IMR-90 (cell line): ENCODE measurements at regions not wholly inside any gene's neighbourhood (a gene's known extent, or its start where the extent isn't known, plus 50 kb on each side); places are given as distances from the start of the nearest gene placed in this dataset.

ENCODE experiments used
- ATAC-seq: fragments of 200-7000 bp; cut with Tn5 transposase; 2 replicates; pipeline ENCODE4 v1.9.1; 2020; ENCODE audit warnings: low read depth, mild to moderate bottlenecking, moderate library complexity
- BruUV-seq: library from RNA; stranded (reverse); fragments of 400-500 nt; replicated peaks from 2 replicates; lab custom pipeline; 2021; lab: Mats Ljungman, UMichigan
- CTCF ChIA-PET: fragments of 300-600 bp; formaldehyde crosslinking; extraction: SDS; loops from one replicate; lab custom pipeline; 2021; ENCODE audit warnings: antibody characterized with exemption; lab: Yijun Ruan, JAX
- POLR2A ChIA-PET: fragments of 300-600 bp; sonication (Branson Sonifier 250); formaldehyde crosslinking; loops from one replicate; lab custom pipeline; 2022; ENCODE audit warnings: antibody characterized with exemption; ENCODE audit not compliant: unreplicated experiment; lab: Charles Lee
- DNase-seq: peaks from one replicate; pipeline ENCODE4 v3.0.0; 2013
- H2AFZ ChIP-seq: replicated peaks from 2 replicates; pipeline ENCODE3; 2013; ENCODE audit warnings: low read length, mild to moderate bottlenecking; ENCODE audit not compliant: poor library complexity
- H2AK5ac ChIP-seq: 2 replicates; pipeline ENCODE4 v1.6.1; 2013; ENCODE audit warnings: low read depth, low read length, inconsistent platforms
- H2AK9ac ChIP-seq: replicated peaks from 2 replicates; pipeline ENCODE3; 2013; ENCODE audit warnings: mild to moderate bottlenecking, low read depth, low read length, moderate library complexity; ENCODE audit not compliant: poor library complexity
- H2BK120ac ChIP-seq: 2 replicates; pipeline ENCODE4 v1.6.1; 2013; ENCODE audit warnings: low read depth, low read length, inconsistent platforms
- H2BK15ac ChIP-seq: 3 replicates; pipeline ENCODE4 v1.6.1; 2013; ENCODE audit warnings: low read depth, low read length, inconsistent platforms
- H2BK20ac ChIP-seq: 2 replicates; pipeline ENCODE4 v1.6.1; 2013; ENCODE audit warnings: low read depth, mild to moderate bottlenecking, inconsistent platforms, low read length, moderate library complexity
- H2BK5ac ChIP-seq: 2 replicates; pipeline ENCODE4 v1.6.1; 2013; ENCODE audit warnings: mild to moderate bottlenecking, low read depth, low read length, inconsistent platforms; ENCODE audit not compliant: poor library complexity, severe bottlenecking
- H3K14ac ChIP-seq: replicated peaks from 2 replicates; pipeline ENCODE4 v1.6.1; 2013; ENCODE audit warnings: low read depth, low read length, inconsistent platforms
- H3K18ac ChIP-seq: 2 replicates; pipeline ENCODE4 v1.6.1; 2013; ENCODE audit warnings: low read depth, low read length, control low read depth
- H3K23ac ChIP-seq: 2 replicates; pipeline ENCODE4 v1.6.1; 2013; ENCODE audit warnings: low read depth, low read length, inconsistent platforms
- H3K27ac ChIP-seq: 2 replicates; pipeline ENCODE4 v1.5.1; 2013; ENCODE audit warnings: mild to moderate bottlenecking, control low read depth, low read length; ENCODE audit not compliant: insufficient read depth
- H3K27me3 ChIP-seq: 2 replicates; pipeline ENCODE4 v1.6.1; 2013; ENCODE audit warnings: low read length; ENCODE audit not compliant: control insufficient read depth, insufficient read depth
- H3K36me3 ChIP-seq: 2 replicates; pipeline ENCODE4 v1.6.1; 2013; ENCODE audit warnings: low read length, mixed read lengths; ENCODE audit not compliant: control insufficient read depth, insufficient read depth
- H3K4ac ChIP-seq: 2 replicates; pipeline ENCODE4 v1.6.1; 2013; ENCODE audit warnings: low read depth, low read length, inconsistent platforms
- H3K4me1 ChIP-seq: 2 replicates; pipeline ENCODE4 v1.6.1; 2013; ENCODE audit warnings: low read length, mixed read lengths; ENCODE audit not compliant: control insufficient read depth, insufficient read depth
- H3K4me2 ChIP-seq: 2 replicates; pipeline ENCODE4 v1.6.1; 2013; ENCODE audit warnings: low read depth, mild to moderate bottlenecking, control low read depth, low read length, moderate library complexity
- H3K4me3 ChIP-seq: 2 replicates; pipeline ENCODE4 v1.5.1; 2013; ENCODE audit warnings: low read depth, mild to moderate bottlenecking, control low read depth, low read length, moderate library complexity; ENCODE audit not compliant: insufficient read depth
- H3K56ac ChIP-seq: 2 replicates; pipeline ENCODE4 v1.6.1; 2013; ENCODE audit warnings: low read length, inconsistent platforms; ENCODE audit not compliant: insufficient read depth; ENCODE audit errors: extremely low read depth
- H3K79me1 ChIP-seq, 2 experiments: 2 replicates each; pipeline ENCODE4 v1.6.1; 2013; ENCODE audit warnings: low read length in 2 of 2, inconsistent platforms in 1 of 2, low read depth in 1 of 2
- H3K9ac ChIP-seq: 2 replicates; pipeline ENCODE4 v1.6.1; 2013; ENCODE audit warnings: low read depth, low read length, control low read depth
- H3K9me1 ChIP-seq: 2 replicates; pipeline ENCODE4 v1.6.1; 2013; ENCODE audit warnings: low read length, inconsistent platforms; ENCODE audit not compliant: insufficient read depth
- H3K9me3 ChIP-seq: 2 replicates; pipeline ENCODE4 v1.6.1; 2013; ENCODE audit warnings: low read length; ENCODE audit not compliant: control insufficient read depth, insufficient read depth
- H4K20me1 ChIP-seq: 2 replicates; pipeline ENCODE4 v1.6.1; 2013; ENCODE audit warnings: low read length, inconsistent platforms; ENCODE audit not compliant: insufficient read depth
- H4K5ac ChIP-seq: 2 replicates; pipeline ENCODE4 v1.6.1; 2013; ENCODE audit warnings: mild to moderate bottlenecking, low read depth, low read length, control low read depth
- H4K8ac ChIP-seq, 2 experiments: 2 replicates each; pipeline ENCODE4 v1.6.1; 2013; ENCODE audit warnings: low read depth in 2 of 2, low read length in 2 of 2, control low read depth in 1 of 2, inconsistent platforms in 1 of 2
- H4K91ac ChIP-seq: 2 replicates; pipeline ENCODE4 v1.6.1; 2013; ENCODE audit warnings: low read depth, low read length, inconsistent platforms; ENCODE audit not compliant: insufficient read depth
- BHLHE40 ChIP-seq: fragments of 150-350 bp; IDR thresholded peaks from 2 replicates; pipeline ENCODE4 v1.6.1; 2016; ENCODE audit warnings: mild to moderate bottlenecking, low read depth, low read length
- CEBPB ChIP-seq: IDR thresholded peaks from 2 replicates; pipeline ENCODE4 v1.6.1; 2012; ENCODE audit warnings: low read depth, low read length, improper control_type of control experiment
- CHD1 ChIP-seq: IDR thresholded peaks from 2 replicates; pipeline ENCODE4 v1.6.1; 2012; ENCODE audit warnings: low read depth, low read length, improper control_type of control experiment
- FOS ChIP-seq: fragments of 150-350 bp; IDR thresholded peaks from 2 replicates; pipeline ENCODE4 v1.6.1; 2016; ENCODE audit warnings: low read depth, low read length
- MAFK ChIP-seq: IDR thresholded peaks from 2 replicates; pipeline ENCODE4 v1.6.1; 2012; ENCODE audit warnings: low read depth, low read length, improper control_type of control experiment
- MAZ ChIP-seq: IDR thresholded peaks from 2 replicates; pipeline ENCODE4 v1.6.1; 2012; ENCODE audit warnings: low read depth, mild to moderate bottlenecking, low read length, improper control_type of control experiment, moderate library complexity, borderline replicate concordance
- MXI1 ChIP-seq: IDR thresholded peaks from 2 replicates; pipeline ENCODE4 v1.6.1; 2012; ENCODE audit warnings: low read depth, mild to moderate bottlenecking, low read length, moderate library complexity, borderline replicate concordance
- NFE2L2 ChIP-seq: fragments of 150-350 bp; IDR thresholded peaks from 2 replicates; pipeline ENCODE4 v1.6.1; 2016; ENCODE audit warnings: low read depth, mild to moderate bottlenecking, low read length
- POLR2A ChIP-seq: IDR thresholded peaks from 2 replicates; pipeline ENCODE4 v1.6.1; 2012; ENCODE audit warnings: mild to moderate bottlenecking, low read depth, low read length
- RAD21 ChIP-seq: IDR thresholded peaks from 2 replicates; pipeline ENCODE4 v1.6.1; 2012; ENCODE audit warnings: low read length, improper control_type of control experiment
- RCOR1 ChIP-seq: IDR thresholded peaks from 2 replicates; pipeline ENCODE4 v1.6.1; 2012; ENCODE audit warnings: mild to moderate bottlenecking, low read length, improper control_type of control experiment; ENCODE audit not compliant: insufficient replicate concordance
- RFX5 ChIP-seq: IDR thresholded peaks from 2 replicates; pipeline ENCODE4 v1.8.0; 2012; ENCODE audit warnings: low read depth, mild to moderate bottlenecking, low read length, moderate library complexity
- SMC3 ChIP-seq: fragments of 150-350 bp; IDR thresholded peaks from 2 replicates; pipeline ENCODE4 v1.6.1; 2016; ENCODE audit warnings: low read depth, mild to moderate bottlenecking, antibody characterized with exemption, low read length, moderate library complexity
- WGBS, 2 experiments: methylation state at CpG; one replicate each; pipeline versions ENCODE4 v1.1.5 to v1.1.7; 2013; ENCODE audit warnings: missing lambda C conversion rate in 2 of 2; ENCODE audit not compliant: insufficient read length in 1 of 2; ENCODE audit errors: extremely low coverage in 2 of 2; 5-methylcytosine and 5-hydroxymethylcytosine counted together
- dilution Hi-C: fragments of 300-500 bp; cut with HindIII; formaldehyde crosslinking; loops from one replicate; pipeline ENCODE4 v1.14.3; 2018; ENCODE audit warnings: low sequenced_read_pairs; ENCODE audit not compliant: unreplicated experiment
- in situ Hi-C: fragments of 300-500 bp; cut with MboI; formaldehyde crosslinking; loops from 3 replicates; pipeline ENCODE4 v1.14.3; 2019; ENCODE audit warnings: low sequenced_read_pairs, inconsistent platforms, mixed read lengths
- intact Hi-C: fragments of 100-400 bp; cut with micrococcal nuclease; formaldehyde crosslinking; loops from 2 replicates; pipeline ENCODE4 v1.10.0; 2022
- TF ChIP-seq, protein P1 (sequence below): conservative IDR thresholded peaks from 2 replicates; pipeline ENCODE4 v1.5.1; 2012; ENCODE audit warnings: mild to moderate bottlenecking, low read depth, low read length, improper control_type of control experiment
- TF ChIP-seq, protein P2 (sequence below): fragments of 150-350 bp; IDR thresholded peaks from 2 replicates; pipeline ENCODE4 v1.6.1; 2017; ENCODE audit warnings: mild to moderate bottlenecking, antibody characterized with exemption, low read length, low read depth
- TF ChIP-seq, protein P3 (sequence below): fragments of 150-350 bp; IDR thresholded peaks from 2 replicates; pipeline ENCODE4 v1.6.1; 2016; ENCODE audit warnings: low read depth, mild to moderate bottlenecking, low read length, moderate library complexity, borderline replicate concordance

- CTCF ChIA-PET: no interaction called here
These were observed 254.8 kb downstream of the TTC32 start for GRCh38 chr2:19646987-19647386.

More at GRCh38 chr2:19646987-19647386, 254.8 kb downstream of the TTC32 start:
- H3K27ac ChIP-seq: no peak overlapping the region
- ATAC-seq: no peak
- H2BK120ac ChIP-seq: no peak overlapping the region
- in situ Hi-C loops: no loop called here
- no peak overlapping the region for H2BK20ac ChIP-seq
- H4K20me1 ChIP-seq: no peaks in the 10 kb centered on the region
- intact Hi-C loops: no loop called here
- no peak overlapping the region for H3K56ac ChIP-seq
- H3K36me3 ChIP-seq: no peaks in the 10 kb centered on the region
- no peak overlapping the region for H4K8ac ChIP-seq
- no peak for DNase-seq
- POLR2A ChIA-PET: no interaction called here
- H2AK5ac ChIP-seq: no peak overlapping the region
- H2AFZ ChIP-seq: no peak overlapping the region
- dilution Hi-C loops: no loop called here
- H3K4me2 ChIP-seq: no peak overlapping the region
- H3K9ac ChIP-seq: no peak overlapping the region
- H3K27me3 ChIP-seq: peaks cover 11% of the 10 kb centered on the region
- H3K23ac ChIP-seq: no peak overlapping the region
- H3K18ac ChIP-seq: no peak overlapping the region
- no peak overlapping the region for H4K5ac ChIP-seq
- peaks cover 8% of the 10 kb centered on the region for H3K4me1 ChIP-seq
- no TSS peak for BruUV-seq
- no peaks in the 10 kb centered on the region for H3K79me1 ChIP-seq
- no peak overlapping the region for H3K14ac ChIP-seq
- no peak overlapping the region for H2BK15ac ChIP-seq
- no peak overlapping the region for H4K91ac ChIP-seq
- peaks cover 2% of the 10 kb centered on the region; the same call in 1 of the 2 replicates for H3K9me3 ChIP-seq
- H2BK5ac ChIP-seq: no peak overlapping the region
- H3K9me1 ChIP-seq: peaks cover 8% of the 10 kb centered on the region
- TF ChIP-seq RCOR1 (no peak), MAZ (no peak), MXI1 (no peak), RFX5 (no peak), RAD21 (no peak), SMC3 (no peak), NFE2L2 (no peak), POLR2A (no peak), BHLHE40 (no peak), CEBPB (no peak), MAFK (no peak), FOS (no peak), CHD1 (no peak)
- TF ChIP-seq, protein P1, sequence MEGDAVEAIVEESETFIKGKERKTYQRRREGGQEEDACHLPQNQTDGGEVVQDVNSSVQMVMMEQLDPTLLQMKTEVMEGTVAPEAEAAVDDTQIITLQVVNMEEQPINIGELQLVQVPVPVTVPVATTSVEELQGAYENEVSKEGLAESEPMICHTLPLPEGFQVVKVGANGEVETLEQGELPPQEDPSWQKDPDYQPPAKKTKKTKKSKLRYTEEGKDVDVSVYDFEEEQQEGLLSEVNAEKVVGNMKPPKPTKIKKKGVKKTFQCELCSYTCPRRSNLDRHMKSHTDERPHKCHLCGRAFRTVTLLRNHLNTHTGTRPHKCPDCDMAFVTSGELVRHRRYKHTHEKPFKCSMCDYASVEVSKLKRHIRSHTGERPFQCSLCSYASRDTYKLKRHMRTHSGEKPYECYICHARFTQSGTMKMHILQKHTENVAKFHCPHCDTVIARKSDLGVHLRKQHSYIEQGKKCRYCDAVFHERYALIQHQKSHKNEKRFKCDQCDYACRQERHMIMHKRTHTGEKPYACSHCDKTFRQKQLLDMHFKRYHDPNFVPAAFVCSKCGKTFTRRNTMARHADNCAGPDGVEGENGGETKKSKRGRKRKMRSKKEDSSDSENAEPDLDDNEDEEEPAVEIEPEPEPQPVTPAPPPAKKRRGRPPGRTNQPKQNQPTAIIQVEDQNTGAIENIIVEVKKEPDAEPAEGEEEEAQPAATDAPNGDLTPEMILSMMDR: no peak
- TF ChIP-seq, protein P2, sequence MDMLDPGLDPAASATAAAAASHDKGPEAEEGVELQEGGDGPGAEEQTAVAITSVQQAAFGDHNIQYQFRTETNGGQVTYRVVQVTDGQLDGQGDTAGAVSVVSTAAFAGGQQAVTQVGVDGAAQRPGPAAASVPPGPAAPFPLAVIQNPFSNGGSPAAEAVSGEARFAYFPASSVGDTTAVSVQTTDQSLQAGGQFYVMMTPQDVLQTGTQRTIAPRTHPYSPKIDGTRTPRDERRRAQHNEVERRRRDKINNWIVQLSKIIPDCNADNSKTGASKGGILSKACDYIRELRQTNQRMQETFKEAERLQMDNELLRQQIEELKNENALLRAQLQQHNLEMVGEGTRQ: no peak
- TF ChIP-seq, protein P3, sequence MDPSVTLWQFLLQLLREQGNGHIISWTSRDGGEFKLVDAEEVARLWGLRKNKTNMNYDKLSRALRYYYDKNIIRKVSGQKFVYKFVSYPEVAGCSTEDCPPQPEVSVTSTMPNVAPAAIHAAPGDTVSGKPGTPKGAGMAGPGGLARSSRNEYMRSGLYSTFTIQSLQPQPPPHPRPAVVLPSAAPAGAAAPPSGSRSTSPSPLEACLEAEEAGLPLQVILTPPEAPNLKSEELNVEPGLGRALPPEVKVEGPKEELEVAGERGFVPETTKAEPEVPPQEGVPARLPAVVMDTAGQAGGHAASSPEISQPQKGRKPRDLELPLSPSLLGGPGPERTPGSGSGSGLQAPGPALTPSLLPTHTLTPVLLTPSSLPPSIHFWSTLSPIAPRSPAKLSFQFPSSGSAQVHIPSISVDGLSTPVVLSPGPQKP: no peak
- no peak overlapping the region for H3K4me3 ChIP-seq
- no CpG with 5 or more reads among the region's 1 CpG for WGBS, 2 experiments
- H3K4ac ChIP-seq: no peak overlapping the region
- H2AK9ac ChIP-seq: no peak overlapping the region
